ENCODE measurements at regions not wholly inside any gene's neighbourhood (a gene's known extent, or its start where the extent isn't known, plus 50 kb on each side); places are given as distances from the start of the nearest gene placed in this dataset.

GRCh38 chr19:5234412-5234811 is 106.2 kb downstream of the PTPRS start:
- TF ChIP-seq POLR2A (IDR thresholded peaks at IDR 0.05), result no peak
- TF ChIP-seq CTCF (IDR thresholded peaks at IDR 0.05), result no peak
